NT2/D1 (cell line): ENCODE measurements at regions not wholly inside any gene's neighbourhood (a gene's known extent, or its start where the extent isn't known, plus 50 kb on each side); places are given as distances from the start of the nearest gene placed in this dataset.

Experiments used
- DNase-seq: peaks from one replicate; pipeline ENCODE4 v3.0.0-alpha.2; 2011; ENCODE audit warnings: low read depth, low spot score
- H3K27me3 ChIP-seq: 2 replicates; pipeline ENCODE4 v1.6.0; 2011; ENCODE audit warnings: mild to moderate bottlenecking; ENCODE audit not compliant: insufficient read length, insufficient read depth
- H3K36me3 ChIP-seq: 2 replicates; pipeline ENCODE4 v1.6.1; 2011; ENCODE audit warnings: mild to moderate bottlenecking, low read length, mixed read lengths; ENCODE audit not compliant: insufficient read depth, insufficient read length
- H3K4me1 ChIP-seq: 2 replicates; pipeline ENCODE4 v1.5.1; 2011; ENCODE audit not compliant: insufficient read depth, insufficient read length
- H3K4me3 ChIP-seq: 2 replicates; pipeline ENCODE4 v1.5.1; 2011; ENCODE audit warnings: low read depth; ENCODE audit not compliant: insufficient read length
- H3K9ac ChIP-seq: 2 replicates; pipeline ENCODE4 v1.6.0; 2011; ENCODE audit warnings: low read depth; ENCODE audit not compliant: insufficient read length
- H3K9me3 ChIP-seq: 2 replicates; pipeline ENCODE4 v1.5.1; 2011; ENCODE audit warnings: mild to moderate bottlenecking, low read length; ENCODE audit not compliant: insufficient read depth
- SUZ12 ChIP-seq: IDR thresholded peaks from 2 replicates; pipeline ENCODE4 v1.6.1; 2011; ENCODE audit not compliant: insufficient read length, insufficient read depth; ENCODE audit errors: extremely low read depth
- YY1 ChIP-seq: IDR thresholded peaks from 2 replicates; pipeline ENCODE4 v1.6.1; 2011; ENCODE audit not compliant: insufficient read length, insufficient read depth
- ZNF274 ChIP-seq: IDR thresholded peaks from 2 replicates; pipeline ENCODE4 v1.6.1; 2011; ENCODE audit warnings: mild to moderate bottlenecking, low read depth, low read length

DNA sequence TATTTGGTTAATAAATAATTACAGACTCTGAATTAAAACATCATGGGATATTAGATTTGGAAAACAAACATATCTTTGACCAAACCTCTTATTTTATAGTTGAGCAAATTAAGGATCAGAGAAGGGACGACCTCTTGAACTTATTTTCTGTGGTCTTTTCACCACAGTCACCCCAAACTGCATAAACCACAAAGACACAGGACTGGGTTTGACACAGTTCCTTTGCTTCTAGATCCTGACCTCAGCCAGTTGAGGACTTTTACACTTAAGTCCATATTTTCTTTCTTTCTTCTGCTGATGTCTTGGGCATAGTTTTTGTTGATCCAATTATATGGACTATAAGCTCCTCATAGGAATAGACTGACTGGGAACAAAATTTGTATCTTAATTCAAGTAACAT is 234.0 kb upstream of the SLC14A2 start:
- Histone ChIP-seq H3K4me3 (no peak overlapping the region), H3K9ac (no peak overlapping the region), H3K27me3 (no peaks in the 10 kb centered on the region), H3K36me3 (no peaks in the 10 kb centered on the region), H3K4me1 (no peaks in the 10 kb centered on the region), H3K9me3 (no peaks in the 10 kb centered on the region)
- TF ChIP-seq YY1: no peak
- no peak for TF ChIP-seq SUZ12
- TF ChIP-seq ZNF274: no peak
- DNase-seq: no peak

GRCh38 chr18:45383228-45383627 is 232.0 kb upstream of the SLC14A2 start:
- Histone ChIP-seq H3K9me3 (no peaks in the 10 kb centered on the region), H3K9ac (no peak overlapping the region), H3K27me3 (no peaks in the 10 kb centered on the region), H3K4me3 (no peak overlapping the region), H3K36me3 (no peaks in the 10 kb centered on the region), H3K4me1 (no peaks in the 10 kb centered on the region)
- DNase-seq: no peak
- no peak for TF ChIP-seq SUZ12
- no peak for TF ChIP-seq YY1
- TF ChIP-seq ZNF274: no peak

- no peaks in the 10 kb centered on the region for H3K9me3 ChIP-seq
- no peaks in the 10 kb centered on the region for H3K36me3 ChIP-seq
- no peak overlapping the region for H3K4me3 ChIP-seq
- no peak overlapping the region for H3K9ac ChIP-seq
- DNase-seq: peak; percentile 46
- no peaks in the 10 kb centered on the region for H3K4me1 ChIP-seq
- H3K27me3 ChIP-seq: no peaks in the 10 kb centered on the region
- TF ChIP-seq SUZ12: no peak
- TF ChIP-seq ZNF274: no peak
- no peak for TF ChIP-seq YY1
Observed at GRCh38 chr18:45384137-45384961, 230.9 kb upstream of the SLC14A2 start.

GRCh38 chr18:45384962-45385315 is 230.3 kb upstream of the SLC14A2 start:
- Histone ChIP-seq H3K27me3 (no peaks in the 10 kb centered on the region), H3K4me3 (no peak overlapping the region), H3K9ac (no peak overlapping the region), H3K9me3 (no peaks in the 10 kb centered on the region), H3K4me1 (no peaks in the 10 kb centered on the region), H3K36me3 (no peaks in the 10 kb centered on the region)
- no peak for DNase-seq
- TF ChIP-seq SUZ12: no peak

DNA sequence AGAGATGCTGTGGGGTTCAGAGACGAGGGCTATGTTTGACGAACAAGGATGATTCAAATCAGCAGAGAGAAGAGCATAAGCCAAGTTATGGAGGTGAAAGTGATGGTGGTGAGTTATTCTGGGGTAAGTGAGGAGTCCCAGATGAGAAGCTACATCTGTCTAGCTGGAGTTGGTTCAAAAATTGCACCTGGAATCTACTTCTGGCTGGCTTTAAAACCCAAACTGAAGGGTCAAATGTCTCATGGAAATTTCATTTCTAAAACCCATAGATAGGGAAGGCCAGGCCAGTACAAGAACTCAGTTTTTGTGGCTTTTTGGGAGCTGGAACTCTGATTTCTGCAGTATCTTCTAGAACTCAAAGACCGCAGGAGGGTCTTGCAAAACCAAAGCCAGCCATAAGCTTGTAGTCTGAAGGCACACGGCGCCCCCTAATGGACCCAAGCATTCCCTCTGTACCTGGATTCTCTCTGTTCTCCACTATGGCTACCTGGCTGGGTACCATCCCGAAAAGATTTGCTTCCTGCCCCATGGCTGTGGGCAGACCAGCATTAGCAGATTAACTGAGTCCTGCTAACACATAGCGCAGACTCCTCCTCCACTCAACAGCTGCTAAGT is 229.1 kb upstream of the SLC14A2 start:
- TF ChIP-seq SUZ12 (no peak), YY1 (no peak), ZNF274 (no peak)
- DNase-seq: peak; percentile 52
- Histone ChIP-seq H3K9me3 (no peaks in the 10 kb centered on the region), H3K4me1 (no peaks in the 10 kb centered on the region), H3K36me3 (no peaks in the 10 kb centered on the region), H3K4me3 (no peak overlapping the region), H3K9ac (no peak overlapping the region), H3K27me3 (no peaks in the 10 kb centered on the region)

GRCh38 chr18:45387229-45387628 is 228.0 kb upstream of the SLC14A2 start:
- Histone ChIP-seq H3K9ac (no peak overlapping the region), H3K9me3 (no peaks in the 10 kb centered on the region), H3K4me1 (no peaks in the 10 kb centered on the region), H3K36me3 (no peaks in the 10 kb centered on the region), H3K27me3 (no peaks in the 10 kb centered on the region), H3K4me3 (no peak overlapping the region)
- TF ChIP-seq ZNF274: no peak
- no peak for TF ChIP-seq SUZ12
- TF ChIP-seq YY1: no peak
- DNase-seq: no peak

DNA sequence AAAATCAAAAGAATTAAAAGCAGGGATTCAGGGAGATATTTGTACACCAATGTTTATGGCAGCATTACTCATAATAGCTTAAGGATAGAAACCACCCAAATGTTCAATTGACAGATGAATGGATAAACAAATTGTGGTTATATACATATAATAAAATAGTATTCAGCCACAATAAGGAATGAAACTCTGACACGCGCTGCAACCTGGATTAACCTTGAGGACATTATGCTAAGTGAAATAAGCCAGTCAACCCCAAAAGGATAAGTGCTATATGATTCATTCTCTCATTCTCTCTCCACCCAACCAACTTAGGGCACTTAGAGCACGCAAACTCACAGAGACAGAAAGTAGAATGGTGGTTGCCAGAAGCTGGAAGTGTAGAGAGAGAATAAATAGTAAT is 216.8 kb upstream of the SLC14A2 start:
- H3K36me3 ChIP-seq: no peaks in the 10 kb centered on the region
- H3K9ac ChIP-seq: no peak overlapping the region
- H3K4me1 ChIP-seq: no peaks in the 10 kb centered on the region
- TF ChIP-seq ZNF274: no peak
- no peak for TF ChIP-seq YY1
- no peak for TF ChIP-seq SUZ12
- H3K9me3 ChIP-seq: no peaks in the 10 kb centered on the region
- no peak for DNase-seq
- no peak overlapping the region for H3K4me3 ChIP-seq
- H3K27me3 ChIP-seq: no peaks in the 10 kb centered on the region
